Trophoblast cell (in vitro differentiated cells and primary cell): ENCODE measurements at regions not wholly inside any gene's neighbourhood (a gene's known extent, or its start where the extent isn't known, plus 50 kb on each side); places are given as distances from the start of the nearest gene placed in this dataset.

Experiments used
- DNase-seq, 2 donors: peaks; one replicate each; pipeline ENCODE4 v3.0.0-alpha.2; 2016
- H2AFZ ChIP-seq: 2 replicates; pipeline ENCODE4 v1.6.1; 2013; ENCODE audit warnings: low read length, moderate library complexity, mild to moderate bottlenecking; ENCODE audit not compliant: insufficient read depth, poor library complexity
- H2AK5ac ChIP-seq: 2 replicates; pipeline ENCODE4 v1.6.1; 2013; ENCODE audit warnings: mild to moderate bottlenecking, low read length
- H2BK120ac ChIP-seq: 2 replicates; pipeline ENCODE4 v1.6.1; 2013; ENCODE audit warnings: low read length, mild to moderate bottlenecking, moderate library complexity; ENCODE audit not compliant: insufficient read depth, poor library complexity
- H2BK12ac ChIP-seq: 2 replicates; pipeline ENCODE4 v1.6.1; 2013; ENCODE audit warnings: mild to moderate bottlenecking, low read length, moderate library complexity
- H2BK5ac ChIP-seq: 2 replicates; pipeline ENCODE4 v1.6.1; 2013; ENCODE audit warnings: low read length, low read depth, moderate library complexity, mild to moderate bottlenecking; ENCODE audit not compliant: poor library complexity
- H3K14ac ChIP-seq: 2 replicates; pipeline ENCODE4 v1.6.1; 2013; ENCODE audit warnings: mild to moderate bottlenecking, low read length
- H3K18ac ChIP-seq: 2 replicates; pipeline ENCODE4 v1.6.1; 2013; ENCODE audit warnings: mild to moderate bottlenecking, low read length
- H3K23ac ChIP-seq: 2 replicates; pipeline ENCODE4 v1.6.1; 2013; ENCODE audit warnings: low read length
- H3K27ac ChIP-seq: 2 replicates; pipeline ENCODE4 v1.5.1; 2013; ENCODE audit warnings: low read depth, mild to moderate bottlenecking, inconsistent platforms, low read length, moderate library complexity
- H3K27me3 ChIP-seq: 2 replicates; pipeline ENCODE4 v1.6.1; 2013; ENCODE audit warnings: inconsistent platforms, mild to moderate bottlenecking, low read length, moderate library complexity; ENCODE audit not compliant: insufficient read depth
- H3K36me3 ChIP-seq, 2 experiments: 1 replicate in 1 of 2; 2 replicates in 1 of 2; pipeline ENCODE4 v1.6.1; 2013; ENCODE audit warnings: low read length in 2 of 2, mild to moderate bottlenecking in 2 of 2, moderate library complexity in 1 of 2; ENCODE audit not compliant: insufficient read depth in 2 of 2, control insufficient read depth in 1 of 2
- H3K4ac ChIP-seq: 2 replicates; pipeline ENCODE4 v1.6.1; 2013; ENCODE audit warnings: low read depth, mild to moderate bottlenecking, low read length, moderate library complexity
- H3K4me1 ChIP-seq, 2 experiments: 1 replicate in 1 of 2; 2 replicates in 1 of 2; pipeline ENCODE4 v1.6.1; 2013; ENCODE audit warnings: low read length in 2 of 2, mild to moderate bottlenecking in 2 of 2, moderate library complexity in 1 of 2; ENCODE audit not compliant: insufficient read depth in 2 of 2, control insufficient read depth in 1 of 2
- H3K4me2 ChIP-seq: 2 replicates; pipeline ENCODE4 v1.6.1; 2013; ENCODE audit warnings: inconsistent platforms, mild to moderate bottlenecking, low read length, moderate library complexity
- H3K4me3 ChIP-seq: 2 replicates; pipeline ENCODE4 v1.5.1; 2013; ENCODE audit warnings: mild to moderate bottlenecking, low read depth, low read length, inconsistent platforms
- H3K79me1 ChIP-seq: one replicate; pipeline ENCODE4 v1.6.1; 2013; ENCODE audit warnings: low read length
- H3K79me2 ChIP-seq: 2 replicates; pipeline ENCODE4 v1.6.1; 2013; ENCODE audit warnings: low read length, mild to moderate bottlenecking; ENCODE audit not compliant: control insufficient read depth, insufficient read depth, poor library complexity
- H3K9ac ChIP-seq: 2 replicates; pipeline ENCODE4 v1.6.1; 2013; ENCODE audit warnings: mild to moderate bottlenecking, low read length
- H3K9me3 ChIP-seq: 2 replicates; pipeline ENCODE4 v1.6.1; 2013; ENCODE audit warnings: low read depth, mild to moderate bottlenecking, control low read depth, inconsistent platforms, low read length; ENCODE audit not compliant: insufficient read depth
- H4K12ac ChIP-seq: 2 replicates; pipeline ENCODE4 v1.6.1; 2013; ENCODE audit warnings: low read depth, mild to moderate bottlenecking, low read length, moderate library complexity
- H4K8ac ChIP-seq: 2 replicates; pipeline ENCODE4 v1.6.1; 2013; ENCODE audit warnings: low read depth, mild to moderate bottlenecking, low read length, moderate library complexity
- H4K91ac ChIP-seq: one replicate; pipeline ENCODE4 v1.6.1; 2013; ENCODE audit warnings: low read depth, mild to moderate bottlenecking, low read length, moderate library complexity
- WGBS: extraction: QIAGEN DNeasy Blood & Tissue Kit; methylation state at CpG from one replicate; pipeline ENCODE4 v1.1.7; 2013; ENCODE audit warnings: missing lambda C conversion rate; ENCODE audit not compliant: insufficient read length, insufficient coverage; ENCODE audit errors: extremely low coverage; 5-methylcytosine and 5-hydroxymethylcytosine counted together

- H3K18ac ChIP-seq: no peak overlapping the region
- H3K27me3 ChIP-seq: no peaks in the 10 kb centered on the region
- H2BK12ac ChIP-seq: no peak overlapping the region
- peaks cover 6% of the 10 kb centered on the region for H3K9me3 ChIP-seq
- H3K23ac ChIP-seq: no peak overlapping the region
- no peak overlapping the region for H2AFZ ChIP-seq
- H2AK5ac ChIP-seq: no peak overlapping the region
- no peak overlapping the region for H2BK5ac ChIP-seq
- H3K9ac ChIP-seq: no peak overlapping the region
- no peak overlapping the region for H3K4ac ChIP-seq
- no peak overlapping the region for H3K14ac ChIP-seq
- H4K91ac ChIP-seq: no peak overlapping the region
- H2BK120ac ChIP-seq: no peak overlapping the region
- no peaks in the 10 kb centered on the region for H3K79me2 ChIP-seq
- H3K4me3 ChIP-seq: no peak overlapping the region
- no peaks in the 10 kb centered on the region for H3K4me1 ChIP-seq
- H3K4me2 ChIP-seq: no peak overlapping the region
- H4K8ac ChIP-seq: no peak overlapping the region
- no peak overlapping the region for H4K12ac ChIP-seq
- no CpG with 5 or more reads among the region's 12 CpGs for WGBS
- no peaks in the 10 kb centered on the region for H3K36me3 ChIP-seq
- H3K79me1 ChIP-seq: no peaks in the 10 kb centered on the region
- H3K27ac ChIP-seq: no peak overlapping the region
- no peak for DNase-seq
Measured at GRCh38 chr2:128454980-128455720, 136.5 kb upstream of the HS6ST1 start.

DNA sequence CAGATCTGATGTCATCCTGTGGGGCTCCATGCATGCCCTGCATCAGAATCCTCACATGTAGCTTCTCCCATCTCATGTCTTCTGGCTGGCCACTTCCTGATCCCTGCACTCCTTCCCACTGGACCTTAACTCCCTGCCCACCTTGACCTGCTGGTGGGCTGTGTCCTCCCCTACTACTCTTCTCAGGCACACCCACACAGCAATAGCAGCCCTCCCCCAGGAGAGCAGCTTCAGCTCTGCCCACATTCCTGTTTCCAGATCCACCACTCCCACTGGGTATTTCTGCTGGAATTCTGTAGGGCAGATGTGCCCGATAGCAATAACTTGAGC lies 137.0 kb upstream of the HS6ST1 start:
- Histone ChIP-seq H4K91ac (no peak overlapping the region), H4K12ac (no peak overlapping the region), H3K4me1 (no peaks in the 10 kb centered on the region), H3K9me3 (peaks cover 6% of the 10 kb centered on the region), H3K4me3 (no peak overlapping the region), H3K9ac (no peak overlapping the region), H4K8ac (no peak overlapping the region), H3K27me3 (no peaks in the 10 kb centered on the region), H3K79me2 (no peaks in the 10 kb centered on the region), H2BK12ac (no peak overlapping the region), H2AK5ac (no peak overlapping the region), H3K79me1 (no peaks in the 10 kb centered on the region), H3K23ac (no peak overlapping the region), H3K4me2 (no peak overlapping the region), H3K27ac (no peak overlapping the region), H2AFZ (no peak overlapping the region), H3K36me3 (no peaks in the 10 kb centered on the region), H3K4ac (no peak overlapping the region), H2BK5ac (no peak overlapping the region), H3K18ac (no peak overlapping the region), H3K14ac (no peak overlapping the region), H2BK120ac (no peak overlapping the region)
- no CpG with 5 or more reads among the region's 1 CpG for WGBS
- DNase-seq: peak in 1 of 2 donors; percentile 14

DNA sequence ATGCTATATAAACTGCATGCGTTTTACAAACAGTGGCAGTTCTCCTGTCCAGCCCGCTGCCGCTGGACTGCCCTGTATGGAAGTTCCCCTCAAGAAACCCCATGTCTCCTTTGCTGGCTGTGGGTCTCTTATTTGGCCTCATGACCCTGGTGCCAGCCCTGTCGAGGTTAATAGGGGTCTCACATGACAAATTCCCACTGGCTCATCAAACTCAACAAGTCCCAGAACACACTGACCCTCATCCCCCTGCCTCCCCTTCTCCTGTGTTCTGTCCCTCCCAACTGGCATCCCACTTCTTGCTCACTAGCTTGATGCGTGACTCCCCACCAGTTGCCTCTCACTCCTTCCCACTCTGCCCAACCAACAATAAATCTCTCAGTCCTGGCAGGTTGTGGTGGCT lies 137.6 kb upstream of the HS6ST1 start:
- Histone ChIP-seq H2BK12ac (no peak overlapping the region), H3K79me2 (no peaks in the 10 kb centered on the region), H3K18ac (no peak overlapping the region), H2BK5ac (no peak overlapping the region), H3K4me3 (no peak overlapping the region), H2BK120ac (no peak overlapping the region), H3K9ac (no peak overlapping the region), H3K4me2 (no peak overlapping the region), H3K79me1 (no peaks in the 10 kb centered on the region), H3K23ac (no peak overlapping the region), H3K14ac (no peak overlapping the region), H3K4ac (no peak overlapping the region), H2AK5ac (no peak overlapping the region), H3K36me3 (no peaks in the 10 kb centered on the region), H4K91ac (no peak overlapping the region), H2AFZ (no peak overlapping the region), H3K4me1 (no peaks in the 10 kb centered on the region), H3K9me3 (peaks cover 6% of the 10 kb centered on the region), H3K27me3 (no peaks in the 10 kb centered on the region), H4K8ac (no peak overlapping the region), H3K27ac (no peak overlapping the region), H4K12ac (no peak overlapping the region)
- DNase-seq: no peak
- WGBS: no CpG with 5 or more reads among the region's 5 CpGs

- no peaks in the 10 kb centered on the region for H3K36me3 ChIP-seq
- H3K23ac ChIP-seq: no peak overlapping the region
- no CpG with 5 or more reads among the region's 4 CpGs for WGBS
- H3K4me3 ChIP-seq: no peak overlapping the region
- H3K9me3 ChIP-seq: peaks cover 4% of the 10 kb centered on the region
- H3K27me3 ChIP-seq: no peaks in the 10 kb centered on the region
- no peak overlapping the region for H4K12ac ChIP-seq
- no peak overlapping the region for H3K4ac ChIP-seq
- no peak for DNase-seq
- H2BK5ac ChIP-seq: no peak overlapping the region
- no peak overlapping the region for H3K9ac ChIP-seq
- no peaks in the 10 kb centered on the region for H3K79me2 ChIP-seq
- H3K4me2 ChIP-seq: no peak overlapping the region
- H4K8ac ChIP-seq: no peak overlapping the region
- no peak overlapping the region for H3K14ac ChIP-seq
- H2BK120ac ChIP-seq: no peak overlapping the region
- no peak overlapping the region for H4K91ac ChIP-seq
- H3K27ac ChIP-seq: no peak overlapping the region
- H3K4me1 ChIP-seq: no peaks in the 10 kb centered on the region
- H2AFZ ChIP-seq: no peak overlapping the region
- no peak overlapping the region for H2AK5ac ChIP-seq
- no peak overlapping the region for H3K18ac ChIP-seq
- H2BK12ac ChIP-seq: no peak overlapping the region
- H3K79me1 ChIP-seq: no peaks in the 10 kb centered on the region
Measured at GRCh38 chr2:128457006-128457604, 138.4 kb upstream of the HS6ST1 start.
